DMS 273 (cell line): ENCODE measurements at regions not wholly inside any gene's neighbourhood (a gene's known extent, or its start where the extent isn't known, plus 50 kb on each side); places are given as distances from the start of the nearest gene placed in this dataset.

Experiments
- DNase-seq: peaks from one replicate; lab custom pipeline; 2025; ENCODE audit not compliant: unreplicated experiment; lab: John Stamatoyannopoulos, UW

DNA sequence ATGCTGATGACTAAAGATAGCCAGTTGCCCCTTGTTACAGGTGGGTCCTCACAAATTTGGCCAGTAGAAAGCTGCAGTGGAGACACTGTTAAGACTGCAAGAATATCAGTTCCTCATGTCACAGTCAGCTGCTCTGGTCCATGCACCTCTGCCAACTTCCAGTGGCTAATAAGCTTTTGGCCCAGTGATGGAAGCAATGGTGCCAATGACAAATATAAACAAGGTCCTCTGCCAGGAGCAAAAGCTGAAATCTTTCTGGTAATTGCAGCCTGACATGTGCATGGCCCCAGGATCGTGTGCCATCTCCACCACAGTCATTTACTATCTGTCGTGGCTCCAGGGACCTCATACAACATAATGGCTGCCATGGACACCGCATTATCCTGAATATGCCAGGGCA is 85.4 kb upstream of the TMEM260 start:
- DNase-seq, result no peak

DNA sequence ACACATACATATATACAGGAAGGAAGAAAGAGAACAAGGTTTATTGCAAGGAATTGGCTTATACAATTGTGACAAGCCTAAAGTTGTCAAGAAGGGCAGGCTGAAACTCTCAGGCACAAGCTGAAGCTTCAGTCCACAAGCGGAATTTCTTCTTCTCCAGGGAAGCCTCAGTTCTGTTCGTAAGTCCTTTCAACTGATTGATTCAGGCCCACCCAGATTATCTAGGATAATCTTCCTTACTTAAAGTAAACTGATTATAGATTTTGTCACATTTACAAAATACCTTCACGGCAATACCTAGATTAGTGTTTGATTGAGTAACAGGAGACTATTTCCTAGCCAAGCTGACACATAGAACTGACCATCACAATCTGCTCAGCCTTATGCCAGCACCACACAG is 81.5 kb upstream of the TMEM260 start:
- no peak for DNase-seq

GRCh38 chr14:56501909-56502530 is 77.6 kb upstream of the TMEM260 start:
- DNase-seq, result no peak

- no peak for DNase-seq
Measured at GRCh38 chr14:56505361-56505760, 74.2 kb upstream of the TMEM260 start.

- no peak for DNase-seq
Measured at GRCh38 chr14:56512521-56512920, 67.1 kb upstream of the TMEM260 start.

DNA sequence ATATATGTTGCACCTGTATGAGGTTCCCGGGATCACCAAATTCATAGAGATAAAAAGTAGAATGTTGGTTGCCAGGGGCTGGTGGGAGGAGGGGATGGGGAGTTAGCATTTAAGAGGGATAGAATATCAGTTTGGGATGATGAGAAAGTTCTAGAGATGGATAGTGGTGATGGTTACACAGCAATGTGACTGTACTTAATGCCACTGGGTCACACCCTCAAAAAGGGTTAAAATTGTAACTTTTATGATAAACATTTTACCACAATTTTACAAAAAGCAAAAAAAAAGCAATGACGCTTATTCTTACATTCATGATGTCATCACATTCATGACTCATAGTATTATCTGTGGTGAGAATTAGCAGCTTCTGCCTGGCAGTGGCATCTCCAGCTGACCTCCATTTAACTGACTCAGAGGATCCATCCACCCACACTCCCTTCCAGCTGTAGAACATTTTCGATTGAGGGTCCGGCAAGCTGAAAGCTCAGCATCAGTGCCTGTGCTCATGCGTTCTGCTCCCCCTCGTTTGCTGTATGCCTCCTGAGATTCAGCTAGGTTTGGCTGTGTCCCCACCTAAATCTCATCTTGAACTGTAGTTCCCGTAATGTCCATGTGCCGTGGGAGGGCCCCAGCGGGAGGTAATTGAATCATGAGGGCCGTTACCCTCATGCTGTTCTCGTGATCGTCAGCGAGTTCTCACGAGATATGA is 64.8 kb upstream of the TMEM260 start:
- DNase-seq, result no peak

DNA sequence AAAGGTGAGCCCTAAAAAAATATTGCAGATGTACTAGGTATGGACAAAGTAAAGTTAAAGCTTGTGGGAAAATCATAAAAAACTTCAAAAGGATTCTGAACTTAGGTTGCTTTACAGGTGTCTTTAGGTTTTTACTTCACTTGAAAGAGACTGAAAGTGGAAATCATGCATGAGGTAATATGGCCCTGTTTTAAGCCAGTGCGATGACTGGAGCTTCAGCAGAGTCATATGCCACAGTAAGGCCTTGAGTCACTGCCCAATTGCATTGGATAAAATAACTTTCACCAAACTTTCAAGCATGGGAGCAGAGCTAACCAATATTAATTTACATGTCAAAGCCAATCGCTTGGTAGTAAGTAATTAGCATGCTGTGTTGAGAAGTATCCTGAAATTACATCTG is 63.9 kb upstream of the TMEM260 start:
- DNase-seq, result no peak

- DNase-seq, result no peak
Measured at GRCh38 chr14:56522403-56522802, 57.2 kb upstream of the TMEM260 start.

- no peak for DNase-seq
Measured at GRCh38 chr14:56524971-56525677, 54.5 kb upstream of the TMEM260 start.

- DNase-seq, result no peak
Measured at GRCh38 chr14:56528927-56529326, 50.7 kb upstream of the TMEM260 start.
